Muscle layer of colon (tissue), 2 donors: ENCODE measurements at regions not wholly inside any gene's neighbourhood (a gene's known extent, or its start where the extent isn't known, plus 50 kb on each side); places are given as distances from the start of the nearest gene placed in this dataset.

Experiments used
- H3K27ac ChIP-seq: one replicate; pipeline ENCODE4 v1.7.0; 2013; ENCODE audit warnings: low read depth, mild to moderate bottlenecking, low read length, moderate library complexity
- H3K27me3 ChIP-seq, 2 donors: one replicate each; pipeline ENCODE4 v1.7.0; 2013; ENCODE audit warnings: low read length in 2 of 2, mild to moderate bottlenecking in 2 of 2; ENCODE audit not compliant: insufficient read depth in 2 of 2, control insufficient read depth in 1 of 2
- H3K36me3 ChIP-seq: one replicate; pipeline ENCODE4 v1.7.0; 2013; ENCODE audit warnings: mild to moderate bottlenecking, low read length; ENCODE audit not compliant: insufficient read depth
- H3K4me1 ChIP-seq: one replicate; pipeline ENCODE4 v1.7.0; 2013; ENCODE audit warnings: mild to moderate bottlenecking, low read length; ENCODE audit not compliant: insufficient read depth
- H3K4me3 ChIP-seq, 2 donors: one replicate each; pipeline ENCODE4 v1.7.0; 2013; ENCODE audit warnings: low read length in 2 of 2, low read depth in 1 of 2, mild to moderate bottlenecking in 1 of 2, moderate library complexity in 1 of 2
- H3K9ac ChIP-seq: one replicate; pipeline ENCODE4 v1.7.0; 2013; ENCODE audit warnings: low read length
- H3K9me3 ChIP-seq: one replicate; pipeline ENCODE4 v1.7.0; 2013; ENCODE audit warnings: mild to moderate bottlenecking, low read length
- donor health status: abdominal sarcoma.
- donor health status: Adenocarcinoma of cecum.

DNA sequence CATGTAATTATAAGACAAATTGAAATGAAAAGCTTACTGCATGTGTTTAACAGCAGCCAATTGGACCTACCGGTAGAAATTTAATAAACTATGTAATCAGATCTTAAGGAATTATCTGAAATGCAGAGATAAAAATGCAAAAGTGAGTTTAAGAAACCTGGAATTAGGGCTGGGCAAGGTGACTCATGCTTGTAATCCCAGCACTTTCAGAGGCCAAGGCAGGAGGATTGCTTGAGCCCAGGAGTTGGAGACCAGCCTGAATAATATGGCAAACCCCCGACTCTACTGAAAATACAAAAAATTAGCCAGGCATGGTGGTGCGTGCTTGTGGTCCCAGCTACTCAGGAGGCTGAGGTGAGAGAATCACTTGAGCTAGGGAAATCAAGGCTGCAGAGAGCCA is 74.1 kb downstream of the HFE start:
- Histone ChIP-seq H3K27ac (no peak overlapping the region), H3K4me1 (peaks cover 12% of the 10 kb centered on the region), H3K27me3 (no peaks in the 10 kb centered on the region), H3K4me3 (no peak overlapping the region), H3K36me3 (no peaks in the 10 kb centered on the region), H3K9me3 (no peaks in the 10 kb centered on the region), H3K9ac (no peak overlapping the region)

GRCh38 chr6:26162399-26162798 is 75.2 kb downstream of the HFE start:
- H3K4me3 ChIP-seq = no peak overlapping the region
- H3K36me3 ChIP-seq = no peaks in the 10 kb centered on the region
- H3K9me3 ChIP-seq = no peaks in the 10 kb centered on the region
- H3K4me1 ChIP-seq = peaks cover 12% of the 10 kb centered on the region
- no peak overlapping the region for H3K9ac ChIP-seq
- H3K27ac ChIP-seq = no peak overlapping the region
- no peaks in the 10 kb centered on the region for H3K27me3 ChIP-seq

- no peak overlapping the region for H3K4me3 ChIP-seq
- no peak overlapping the region for H3K27ac ChIP-seq
- H3K27me3 ChIP-seq = no peaks in the 10 kb centered on the region
- H3K4me1 ChIP-seq = peaks cover 12% of the 10 kb centered on the region
- H3K36me3 ChIP-seq = no peaks in the 10 kb centered on the region
- no peak overlapping the region for H3K9ac ChIP-seq
- no peaks in the 10 kb centered on the region for H3K9me3 ChIP-seq
These were observed 76.3 kb downstream of the HFE start for GRCh38 chr6:26163427-26164119.

DNA sequence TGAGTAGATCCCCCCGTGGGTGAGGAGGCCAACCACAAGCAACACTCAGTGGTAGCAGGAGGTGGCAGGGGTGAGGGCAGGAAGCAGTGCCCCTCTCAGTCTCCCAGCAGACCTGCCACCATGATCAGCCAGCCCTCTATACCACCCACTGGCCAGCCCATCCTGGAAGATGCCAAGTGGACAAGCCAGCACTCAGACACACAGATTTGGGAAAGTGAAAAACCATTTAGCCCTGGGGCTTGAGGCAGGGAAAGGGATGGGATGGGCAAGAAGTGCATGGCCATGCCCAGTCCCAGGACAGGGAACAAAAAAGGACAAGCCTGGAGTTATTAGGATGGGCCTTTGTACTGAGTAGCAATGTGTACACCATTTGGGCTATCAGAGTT is 76.9 kb downstream of the HFE start:
- Histone ChIP-seq H3K27ac (no peak overlapping the region), H3K9ac (no peak overlapping the region), H3K4me1 (peaks cover 12% of the 10 kb centered on the region)

DNA sequence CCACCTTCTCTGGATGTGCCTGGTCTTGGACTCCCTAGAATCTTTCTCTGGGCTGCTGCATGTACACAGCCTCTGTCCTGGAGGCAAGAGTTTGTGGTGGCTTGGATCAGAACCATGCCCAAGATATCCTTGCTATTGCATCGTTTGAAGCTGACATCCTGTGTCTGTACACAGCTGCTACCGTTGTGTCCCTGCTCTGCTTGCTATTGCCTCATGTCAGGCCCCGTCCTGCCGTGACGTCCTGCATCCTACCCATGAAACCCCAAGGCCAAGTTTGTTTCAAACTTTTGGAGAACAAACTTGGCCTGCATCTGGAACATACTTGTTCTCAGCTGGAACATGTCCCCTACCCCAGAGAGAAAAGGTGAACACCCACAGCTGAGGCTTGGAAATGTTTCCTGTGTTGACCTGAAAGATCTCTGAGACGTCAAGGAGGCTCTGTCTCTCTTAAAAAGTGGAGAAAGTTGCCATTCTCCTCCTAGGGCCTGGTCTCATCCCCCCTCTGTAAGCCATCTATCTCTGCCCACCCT is 78.1 kb downstream of the HFE start:
- Histone ChIP-seq H3K9ac (no peak overlapping the region), H3K27ac (no peak overlapping the region), H3K9me3 (no peaks in the 10 kb centered on the region), H3K27me3 (no peaks in the 10 kb centered on the region), H3K36me3 (no peaks in the 10 kb centered on the region), H3K4me1 (no peaks in the 10 kb centered on the region), H3K4me3 (no peak overlapping the region)

More for the DNA sequence above, 76.9 kb downstream of the HFE start:
- Histone ChIP-seq H3K4me3 (no peak overlapping the region), H3K36me3 (no peaks in the 10 kb centered on the region), H3K27me3 (no peaks in the 10 kb centered on the region), H3K9me3 (no peaks in the 10 kb centered on the region)

GRCh38 chr6:26170181-26170580 is 83.0 kb downstream of the HFE start:
- Histone ChIP-seq H3K27ac (no peak overlapping the region), H3K36me3 (no peaks in the 10 kb centered on the region), H3K4me3 (no peak overlapping the region), H3K9me3 (no peaks in the 10 kb centered on the region), H3K9ac (no peak overlapping the region), H3K4me1 (peaks cover 9% of the 10 kb centered on the region), H3K27me3 (no peaks in the 10 kb centered on the region)

DNA sequence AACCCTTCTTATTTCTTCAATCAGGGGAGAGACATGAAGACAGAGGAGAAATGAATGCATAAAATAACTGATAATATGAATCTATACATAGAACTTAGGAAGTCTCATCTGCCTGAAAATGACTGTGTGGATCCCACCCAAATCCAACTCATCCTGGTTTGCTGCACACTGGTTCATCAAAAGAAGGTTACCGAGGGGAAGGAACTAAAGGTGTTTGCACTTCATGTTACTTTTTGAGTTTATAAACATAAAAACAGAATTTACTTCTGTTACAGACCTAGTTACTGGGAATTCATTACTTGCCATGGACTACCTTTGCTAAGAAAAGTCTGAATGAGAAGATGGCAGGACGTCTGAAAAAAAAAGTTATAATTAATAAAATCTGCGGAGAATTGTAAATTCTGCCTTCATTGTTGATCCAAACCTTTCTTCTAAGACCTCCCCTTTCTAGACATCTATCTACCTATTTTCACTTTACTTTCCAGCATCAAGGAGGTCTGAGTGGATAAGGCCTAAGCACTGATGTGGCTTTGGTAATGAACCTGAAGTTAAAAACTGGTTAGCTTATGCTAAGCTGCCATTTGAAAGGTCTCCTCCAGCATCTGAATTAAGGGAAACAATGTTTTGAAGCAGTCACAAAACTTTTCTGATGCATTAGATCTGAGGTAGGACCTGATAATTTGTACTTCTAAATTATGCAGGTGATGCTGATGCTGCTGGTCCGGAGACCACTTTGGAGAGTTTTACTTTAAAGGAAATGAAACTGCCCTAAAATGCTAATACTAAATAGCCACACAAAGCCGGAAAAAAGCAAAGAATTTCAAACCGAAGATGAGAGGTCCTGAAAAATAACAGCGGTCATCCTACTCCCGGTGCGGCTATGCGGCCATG is 84.0 kb downstream of the HFE start:
- peak overlapping the region; percentile 92 for H3K9ac ChIP-seq
- no peaks in the 10 kb centered on the region for H3K36me3 ChIP-seq
- H3K27me3 ChIP-seq = no peaks in the 10 kb centered on the region
- H3K4me3 ChIP-seq = peak overlapping the region; percentile 10 to 79
- peaks cover 9% of the 10 kb centered on the region for H3K4me1 ChIP-seq
- peak overlapping the region; percentile 91 for H3K27ac ChIP-seq
- H3K9me3 ChIP-seq = no peaks in the 10 kb centered on the region

- Histone ChIP-seq H3K36me3 (no peaks in the 10 kb centered on the region), H3K9ac (peak overlapping the region; percentile 92), H3K27me3 (no peaks in the 10 kb centered on the region), H3K9me3 (no peaks in the 10 kb centered on the region), H3K4me1 (peaks cover 9% of the 10 kb centered on the region), H3K4me3 (peak overlapping the region; percentile 10 to 79), H3K27ac (peak overlapping the region; percentile 91)
These were observed 85.4 kb downstream of the HFE start for GRCh38 chr6:26172608-26172968.

DNA sequence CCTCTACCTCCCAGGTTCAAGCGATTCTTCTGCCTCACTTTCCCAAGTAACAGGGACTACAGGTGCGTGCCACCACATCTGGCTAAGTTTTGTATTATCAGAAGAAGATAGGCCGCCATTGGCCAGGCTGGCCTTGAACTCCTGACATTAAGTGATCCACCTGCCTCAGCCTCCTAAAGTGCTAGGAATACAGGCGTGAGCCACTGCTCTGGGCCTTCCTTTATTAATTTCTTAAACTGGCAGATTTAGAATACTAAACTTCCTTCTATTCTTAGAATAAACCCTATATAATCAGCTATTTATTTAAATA is 86.6 kb downstream of the HFE start:
- H3K27me3 ChIP-seq = no peaks in the 10 kb centered on the region
- no peaks in the 10 kb centered on the region for H3K36me3 ChIP-seq
- H3K9me3 ChIP-seq = no peaks in the 10 kb centered on the region
- no peak overlapping the region for H3K27ac ChIP-seq
- peaks cover 9% of the 10 kb centered on the region for H3K4me1 ChIP-seq
- H3K9ac ChIP-seq = no peak overlapping the region
- H3K4me3 ChIP-seq = no peak overlapping the region

- Histone ChIP-seq H3K9me3 (no peaks in the 10 kb centered on the region), H3K9ac (no peak overlapping the region), H3K36me3 (no peaks in the 10 kb centered on the region), H3K4me3 (no peak overlapping the region), H3K4me1 (peaks cover 9% of the 10 kb centered on the region), H3K27me3 (no peaks in the 10 kb centered on the region), H3K27ac (no peak overlapping the region)
These were observed 87.8 kb downstream of the HFE start for GRCh38 chr6:26175033-26175427.

GRCh38 chr6:26175428-26176181 is 88.4 kb downstream of the HFE start:
- Histone ChIP-seq H3K36me3 (no peaks in the 10 kb centered on the region), H3K4me1 (peaks cover 9% of the 10 kb centered on the region), H3K27ac (no peak overlapping the region), H3K27me3 (no peaks in the 10 kb centered on the region), H3K9me3 (no peaks in the 10 kb centered on the region), H3K4me3 (no peak overlapping the region), H3K9ac (no peak overlapping the region)
